Keratinocyte (primary cell): ENCODE measurements at regions not wholly inside any gene's neighbourhood (a gene's known extent, or its start where the extent isn't known, plus 50 kb on each side); places are given as distances from the start of the nearest gene placed in this dataset.

Experiments
- DNase-seq: peaks from one replicate; pipeline ENCODE4 v3.0.0-alpha.2; 2011; ENCODE audit warnings: low read depth, missing footprints, low spot score
- FAIRE-seq: peaks from 2 replicates; lab custom pipeline; 2011; peaks lifted over from hg19 to GRCh38; lab: Jason Lieb, UNC
- H2AFZ ChIP-seq: 2 replicates; pipeline ENCODE4 v1.6.0; 2012; ENCODE audit warnings: low read length, control low read depth, inconsistent platforms; ENCODE audit not compliant: control insufficient read depth
- H3K27ac ChIP-seq: 2 replicates; pipeline ENCODE4 v1.5.1; 2011; ENCODE audit warnings: low read length; ENCODE audit not compliant: control insufficient read depth, insufficient read depth
- H3K27me3 ChIP-seq: 3 replicates; pipeline ENCODE4 v1.6.0; 2011; ENCODE audit warnings: low read length; ENCODE audit not compliant: control insufficient read depth, insufficient read depth; ENCODE audit errors: extremely low read depth
- H3K36me3 ChIP-seq, 2 experiments: 2 replicates in 1 of 2; 3 replicates in 1 of 2; pipeline ENCODE4 v1.5.1; 2011; ENCODE audit warnings: low read length in 2 of 2, mild to moderate bottlenecking in 1 of 2; ENCODE audit not compliant: control insufficient read depth in 2 of 2, insufficient read depth in 2 of 2; ENCODE audit errors: extremely low read depth in 1 of 2
- H3K4me1 ChIP-seq: 3 replicates; pipeline ENCODE4 v1.5.1; 2011; ENCODE audit warnings: low read length; ENCODE audit not compliant: control insufficient read depth, insufficient read depth; ENCODE audit errors: extremely low read depth
- H3K4me2 ChIP-seq: 3 replicates; pipeline ENCODE4 v1.6.0; 2011; ENCODE audit warnings: low read depth, low read length; ENCODE audit not compliant: control insufficient read depth, insufficient read depth; ENCODE audit errors: extremely low read depth
- H3K4me3 ChIP-seq, 3 experiments: fragments of 200-600 bp in 1 of 3; sonication (generic) in 1 of 3; 2 replicates in 2 of 3; 3 replicates in 1 of 3; pipeline ENCODE4 v1.5.1; 2011 to 2016; ENCODE audit warnings: low read length in 3 of 3, mild to moderate bottlenecking in 3 of 3, control low read depth in 2 of 3, inconsistent platforms in 1 of 3, low read depth in 1 of 3, mixed read lengths in 1 of 3, mixed run types in 1 of 3, moderate library complexity in 1 of 3; ENCODE audit not compliant: control insufficient read depth in 2 of 3, insufficient read depth in 2 of 3; ENCODE audit errors: extremely low read depth in 1 of 3
- H3K79me2 ChIP-seq: 2 replicates; pipeline ENCODE4 v1.6.0; 2012; ENCODE audit warnings: low read length; ENCODE audit not compliant: control insufficient read depth, insufficient read depth
- H3K9ac ChIP-seq: 3 replicates; pipeline ENCODE4 v1.6.0; 2011; ENCODE audit warnings: low read length; ENCODE audit not compliant: control insufficient read depth, insufficient read depth; ENCODE audit errors: extremely low read depth
- H3K9me1 ChIP-seq: 3 replicates; pipeline ENCODE4 v1.6.0; 2011; ENCODE audit warnings: low read length; ENCODE audit not compliant: control insufficient read depth, insufficient read depth; ENCODE audit errors: extremely low read depth
- H3K9me3 ChIP-seq: 2 replicates; pipeline ENCODE4 v1.5.1; 2012; ENCODE audit warnings: low read depth, low read length; ENCODE audit not compliant: control insufficient read depth
- H4K20me1 ChIP-seq: 3 replicates; pipeline ENCODE4 v1.6.0; 2011; ENCODE audit warnings: low read length; ENCODE audit not compliant: control insufficient read depth, insufficient read depth; ENCODE audit errors: extremely low read depth
- CTCF ChIP-seq, 3 experiments: IDR thresholded peaks in 1 of 3; conservative IDR thresholded peaks in 1 of 3; optimal IDR thresholded peaks in 1 of 3; 2 replicates in 2 of 3; 3 replicates in 1 of 3; pipeline versions ENCODE3 to v1.5.1; 2011; ENCODE audit warnings: low read length in 3 of 3, mild to moderate bottlenecking in 3 of 3, moderate library complexity in 2 of 3, control low read depth in 1 of 3, inconsistent platforms in 1 of 3; ENCODE audit not compliant: insufficient read depth in 2 of 3; ENCODE audit errors: extremely low read depth in 1 of 3
- EZH2 ChIP-seq: IDR thresholded peaks from one replicate; pipeline ENCODE4 v1.6.1; 2012; ENCODE audit warnings: inconsistent platforms, mild to moderate bottlenecking, low read length, moderate library complexity
- dilution Hi-C: fragments of 300-500 bp; cut with MboI; formaldehyde crosslinking; loops from one replicate; pipeline ENCODE4 v1.7.0; 2020; ENCODE audit warnings: low sequenced_read_pairs; ENCODE audit not compliant: extremely low pct_ligation_motif_present

GRCh38 chr18:39840406-39840805, 2114.6 kb upstream of the PIK3C3 start:
- TF ChIP-seq EZH2 (no peak), CTCF (optimal IDR thresholded peaks at IDR 0.05 in 1 of 3, IDR thresholded peaks at IDR 0.05 in 1 of 3, conservative IDR thresholded peaks at IDR 0.05 in 1 of 3; ENCODE audit: extremely low read depth in 1 of 3, insufficient read depth in 2 of 3, low read length in 3 of 3) (no peak)
- no peaks in the 10 kb centered on the region for H4K20me1 ChIP-seq
- peak overlapping the region; percentile 42 for H3K27ac ChIP-seq
- no peak overlapping the region for H2AFZ ChIP-seq
- no peaks in the 10 kb centered on the region for H3K27me3 ChIP-seq
- no peaks in the 10 kb centered on the region for H3K9me1 ChIP-seq
- H3K36me3 ChIP-seq = no peaks in the 10 kb centered on the region
- dilution Hi-C loops = no loop called here
- FAIRE-seq = no peak
- no peaks in the 10 kb centered on the region for H3K79me2 ChIP-seq
- no peak overlapping the region for H3K4me3 ChIP-seq
- peaks cover 17% of the 10 kb centered on the region for H3K4me1 ChIP-seq
- no peak for DNase-seq
- no peaks in the 10 kb centered on the region for H3K9me3 ChIP-seq
- H3K9ac ChIP-seq = no peak overlapping the region
- H3K4me2 ChIP-seq = no peak overlapping the region

- Histone ChIP-seq H2AFZ (no peak overlapping the region), H3K4me2 (peak overlapping the region; percentile 33), H4K20me1 (no peaks in the 10 kb centered on the region), H3K79me2 (no peaks in the 10 kb centered on the region), H3K9ac (no peak overlapping the region), H3K9me1 (no peaks in the 10 kb centered on the region), H3K9me3 (no peaks in the 10 kb centered on the region), H3K27ac (peak overlapping the region; percentile 42), H3K27me3 (no peaks in the 10 kb centered on the region), H3K4me1 (peaks cover 17% of the 10 kb centered on the region), H3K36me3 (no peaks in the 10 kb centered on the region), H3K4me3 (no peak overlapping the region)
- DNase-seq (no peak), FAIRE-seq (peak; percentile 55)
- TF ChIP-seq CTCF (optimal IDR thresholded peaks at IDR 0.05 in 1 of 3, IDR thresholded peaks at IDR 0.05 in 1 of 3, conservative IDR thresholded peaks at IDR 0.05 in 1 of 3; ENCODE audit: extremely low read depth in 1 of 3, insufficient read depth in 2 of 3, low read length in 3 of 3) (no peak), EZH2 (no peak)
- dilution Hi-C loops = no loop called here
These were observed 2115.3 kb upstream of the PIK3C3 start for GRCh38 chr18:39839782-39840181.
